ENCODE measurements at regions not wholly inside any gene's neighbourhood (a gene's known extent, or its start where the extent isn't known, plus 50 kb on each side); places are given as distances from the start of the nearest gene placed in this dataset.

DNA sequence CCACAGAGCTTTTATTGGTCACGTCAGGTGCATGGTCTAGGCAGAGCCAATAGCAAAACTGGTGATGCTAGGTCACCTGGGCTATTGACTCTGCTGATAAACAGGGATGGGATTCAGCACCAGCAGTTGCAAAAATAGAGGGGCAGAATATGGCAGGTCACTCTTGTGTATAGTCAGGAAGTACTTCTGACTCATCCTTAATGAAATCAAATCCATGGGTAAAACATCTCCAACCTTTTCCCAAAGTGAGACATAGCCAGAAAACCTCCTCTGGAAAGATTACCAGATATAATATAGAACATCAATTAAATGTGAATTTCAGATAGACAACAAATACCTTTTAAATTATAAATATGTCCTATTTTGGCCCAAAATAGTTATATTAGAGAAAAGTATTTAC, 383.2 kb downstream of the METTL15 start:
- H3K9me3 ChIP-seq (ENCODE audit: insufficient read depth, low read length), result no peaks in the 10 kb centered on the region
- no peaks in the 10 kb centered on the region for H3K27me3 ChIP-seq (ENCODE audit: insufficient read depth, insufficient read length)
- no peaks in the 10 kb centered on the region for H3K4me1 ChIP-seq (ENCODE audit: insufficient read depth, insufficient read length)
- TF ChIP-seq YY1 (IDR thresholded peaks at IDR 0.05; ENCODE audit: insufficient read depth, insufficient read length) (no peak), SUZ12 (IDR thresholded peaks at IDR 0.05; ENCODE audit: extremely low read depth, insufficient read depth, insufficient read length) (no peak)
- no peak for DNase-seq (ENCODE audit: low read depth, low spot score)
- no peak overlapping the region for H3K9ac ChIP-seq (ENCODE audit: insufficient read length, low read depth)
- H3K36me3 ChIP-seq (ENCODE audit: insufficient read depth, insufficient read length, low read length), result no peaks in the 10 kb centered on the region
- H3K4me3 ChIP-seq (ENCODE audit: insufficient read length, low read depth), result no peak overlapping the region

- Histone ChIP-seq H3K36me3 (ENCODE audit: insufficient read depth, insufficient read length, low read length) (no peaks in the 10 kb centered on the region), H3K9me3 (ENCODE audit: insufficient read depth, low read length) (no peaks in the 10 kb centered on the region), H3K9ac (ENCODE audit: insufficient read length, low read depth) (no peak overlapping the region), H3K27me3 (ENCODE audit: insufficient read depth, insufficient read length) (no peaks in the 10 kb centered on the region), H3K4me1 (ENCODE audit: insufficient read depth, insufficient read length) (no peaks in the 10 kb centered on the region), H3K4me3 (ENCODE audit: insufficient read length, low read depth) (no peak overlapping the region)
- TF ChIP-seq ZNF274 (IDR thresholded peaks at IDR 0.05; ENCODE audit: low read depth, low read length) (no peak), SUZ12 (IDR thresholded peaks at IDR 0.05; ENCODE audit: extremely low read depth, insufficient read depth, insufficient read length) (no peak), YY1 (IDR thresholded peaks at IDR 0.05; ENCODE audit: insufficient read depth, insufficient read length) (no peak)
- DNase-seq (ENCODE audit: low read depth, low spot score), result no peak
Observed at GRCh38 chr11:28490773-28491382, 382.7 kb downstream of the METTL15 start.

GRCh38 chr11:28488336-28488735, 380.1 kb downstream of the METTL15 start:
- Histone ChIP-seq H3K9me3 (ENCODE audit: insufficient read depth, low read length) (no peaks in the 10 kb centered on the region), H3K27me3 (ENCODE audit: insufficient read depth, insufficient read length) (no peaks in the 10 kb centered on the region), H3K9ac (ENCODE audit: insufficient read length, low read depth) (no peak overlapping the region), H3K4me3 (ENCODE audit: insufficient read length, low read depth) (no peak overlapping the region), H3K36me3 (ENCODE audit: insufficient read depth, insufficient read length, low read length) (no peaks in the 10 kb centered on the region), H3K4me1 (ENCODE audit: insufficient read depth, insufficient read length) (no peaks in the 10 kb centered on the region)
- TF ChIP-seq ZNF274 (IDR thresholded peaks at IDR 0.05; ENCODE audit: low read depth, low read length), result no peak
- DNase-seq (ENCODE audit: low read depth, low spot score), result no peak

DNA sequence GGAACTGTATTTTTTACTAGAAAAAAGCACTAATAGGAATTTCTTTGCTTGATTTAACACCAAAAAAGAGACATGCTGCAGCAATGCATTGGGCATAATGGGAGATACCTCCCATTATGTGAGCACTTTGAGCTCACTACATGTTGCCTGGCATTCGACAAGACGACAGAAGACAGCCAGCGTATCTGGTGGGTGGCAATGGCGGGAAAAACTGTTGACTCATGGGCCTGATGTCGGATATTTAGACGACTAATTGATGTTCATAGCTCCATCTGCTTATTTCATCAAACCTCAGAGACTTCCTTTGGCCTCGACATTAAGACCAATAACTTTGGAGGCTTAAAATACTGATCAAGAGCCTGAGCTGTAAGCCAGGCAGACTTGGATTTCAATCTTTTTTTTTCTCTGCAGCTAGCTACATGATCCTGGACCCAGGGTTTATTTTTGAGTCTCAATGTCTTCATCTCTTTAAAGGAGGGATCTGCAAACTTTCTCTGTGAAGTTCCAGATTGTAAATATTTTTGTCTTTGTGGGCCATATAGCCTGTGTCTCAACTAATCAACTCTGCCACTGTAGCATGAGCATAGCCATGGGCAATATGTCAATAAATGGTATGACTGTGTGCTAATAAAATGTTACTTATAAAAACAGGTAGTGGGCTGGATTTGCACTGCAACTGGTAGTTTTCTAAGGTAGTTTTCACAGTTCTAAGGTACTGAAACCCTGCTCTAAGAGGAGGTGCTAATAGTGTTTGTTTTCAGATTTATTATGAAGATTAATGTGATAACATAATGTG, 375.1 kb downstream of the METTL15 start:
- no peaks in the 10 kb centered on the region for H3K36me3 ChIP-seq (ENCODE audit: insufficient read depth, insufficient read length, low read length)
- no peak for DNase-seq (ENCODE audit: low read depth, low spot score)
- TF ChIP-seq YY1 (IDR thresholded peaks at IDR 0.05; ENCODE audit: insufficient read depth, insufficient read length) (no peak), SUZ12 (IDR thresholded peaks at IDR 0.05; ENCODE audit: extremely low read depth, insufficient read depth, insufficient read length) (no peak), ZNF274 (IDR thresholded peaks at IDR 0.05; ENCODE audit: low read depth, low read length) (no peak)
- H3K9me3 ChIP-seq (ENCODE audit: insufficient read depth, low read length), result no peaks in the 10 kb centered on the region
- H3K4me3 ChIP-seq (ENCODE audit: insufficient read length, low read depth), result no peak overlapping the region
- H3K9ac ChIP-seq (ENCODE audit: insufficient read length, low read depth), result no peak overlapping the region
- no peaks in the 10 kb centered on the region for H3K4me1 ChIP-seq (ENCODE audit: insufficient read depth, insufficient read length)
- H3K27me3 ChIP-seq (ENCODE audit: insufficient read depth, insufficient read length), result no peaks in the 10 kb centered on the region

GRCh38 chr11:28482666-28483065, 374.5 kb downstream of the METTL15 start:
- Histone ChIP-seq H3K9ac (ENCODE audit: insufficient read length, low read depth) (no peak overlapping the region), H3K4me3 (ENCODE audit: insufficient read length, low read depth) (no peak overlapping the region), H3K27me3 (ENCODE audit: insufficient read depth, insufficient read length) (no peaks in the 10 kb centered on the region), H3K4me1 (ENCODE audit: insufficient read depth, insufficient read length) (no peaks in the 10 kb centered on the region), H3K9me3 (ENCODE audit: insufficient read depth, low read length) (no peaks in the 10 kb centered on the region), H3K36me3 (ENCODE audit: insufficient read depth, insufficient read length, low read length) (no peaks in the 10 kb centered on the region)
- no peak for DNase-seq (ENCODE audit: low read depth, low spot score)
- no peak for TF ChIP-seq YY1 (IDR thresholded peaks at IDR 0.05; ENCODE audit: insufficient read depth, insufficient read length)
- no peak for TF ChIP-seq ZNF274 (IDR thresholded peaks at IDR 0.05; ENCODE audit: low read depth, low read length)
- no peak for TF ChIP-seq SUZ12 (IDR thresholded peaks at IDR 0.05; ENCODE audit: extremely low read depth, insufficient read depth, insufficient read length)

- Histone ChIP-seq H3K27me3 (ENCODE audit: insufficient read depth, insufficient read length) (no peaks in the 10 kb centered on the region), H3K4me1 (ENCODE audit: insufficient read depth, insufficient read length) (no peaks in the 10 kb centered on the region), H3K9ac (ENCODE audit: insufficient read length, low read depth) (no peak overlapping the region), H3K4me3 (ENCODE audit: insufficient read length, low read depth) (no peak overlapping the region), H3K36me3 (ENCODE audit: insufficient read depth, insufficient read length, low read length) (no peaks in the 10 kb centered on the region), H3K9me3 (ENCODE audit: insufficient read depth, low read length) (no peaks in the 10 kb centered on the region)
- no peak for TF ChIP-seq SUZ12 (IDR thresholded peaks at IDR 0.05; ENCODE audit: extremely low read depth, insufficient read depth, insufficient read length)
- no peak for TF ChIP-seq YY1 (IDR thresholded peaks at IDR 0.05; ENCODE audit: insufficient read depth, insufficient read length)
- TF ChIP-seq ZNF274 (IDR thresholded peaks at IDR 0.05; ENCODE audit: low read depth, low read length), result no peak
- no peak for DNase-seq (ENCODE audit: low read depth, low spot score)
Observed at GRCh38 chr11:28481616-28482480, 373.7 kb downstream of the METTL15 start.

- H3K9me3 ChIP-seq (ENCODE audit: insufficient read depth, low read length), result no peaks in the 10 kb centered on the region
Observed at GRCh38 chr11:28480406-28480805, 372.2 kb downstream of the METTL15 start.

More at GRCh38 chr11:28480406-28480805, 372.2 kb downstream of the METTL15 start:
- no peak for DNase-seq (ENCODE audit: low read depth, low spot score)
- Histone ChIP-seq H3K27me3 (ENCODE audit: insufficient read depth, insufficient read length) (no peaks in the 10 kb centered on the region), H3K4me3 (ENCODE audit: insufficient read length, low read depth) (no peak overlapping the region), H3K9ac (ENCODE audit: insufficient read length, low read depth) (no peak overlapping the region), H3K36me3 (ENCODE audit: insufficient read depth, insufficient read length, low read length) (no peaks in the 10 kb centered on the region), H3K4me1 (ENCODE audit: insufficient read depth, insufficient read length) (no peaks in the 10 kb centered on the region)
- TF ChIP-seq YY1 (IDR thresholded peaks at IDR 0.05; ENCODE audit: insufficient read depth, insufficient read length) (no peak), SUZ12 (IDR thresholded peaks at IDR 0.05; ENCODE audit: extremely low read depth, insufficient read depth, insufficient read length) (no peak), ZNF274 (IDR thresholded peaks at IDR 0.05; ENCODE audit: low read depth, low read length) (no peak)

Data from NT2/D1 (cell line).